ENCODE measurements at regions not wholly inside any gene's neighbourhood (a gene's known extent, or its start where the extent isn't known, plus 50 kb on each side); places are given as distances from the start of the nearest gene placed in this dataset.

DNA sequence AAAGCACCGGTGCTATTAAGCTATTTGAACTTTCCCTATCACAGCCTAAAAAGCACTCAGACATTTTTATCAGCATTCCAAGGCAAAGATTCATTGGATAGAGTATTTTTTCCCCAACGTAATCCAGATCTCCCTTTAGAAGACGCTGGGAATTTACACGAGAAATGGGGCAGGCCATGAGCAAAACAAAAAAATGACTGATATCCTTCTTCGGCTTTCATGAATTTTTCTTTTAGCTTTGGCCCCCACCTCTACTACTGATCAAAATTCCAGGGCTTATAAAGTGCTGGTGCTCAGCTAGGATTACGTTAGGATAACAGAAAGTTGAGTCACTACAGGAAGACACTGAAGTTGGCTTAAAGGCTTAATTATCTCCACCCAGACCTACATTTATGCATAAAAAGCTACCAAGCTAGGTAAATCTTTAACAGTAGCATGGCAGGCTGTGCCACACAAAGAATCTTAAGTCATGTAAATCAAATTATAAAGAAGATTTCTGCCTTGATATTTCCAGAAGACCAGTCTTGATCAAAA is 418.5 kb upstream of the BTBD3 start (continued):
- TF ChIP-seq, protein P1, sequence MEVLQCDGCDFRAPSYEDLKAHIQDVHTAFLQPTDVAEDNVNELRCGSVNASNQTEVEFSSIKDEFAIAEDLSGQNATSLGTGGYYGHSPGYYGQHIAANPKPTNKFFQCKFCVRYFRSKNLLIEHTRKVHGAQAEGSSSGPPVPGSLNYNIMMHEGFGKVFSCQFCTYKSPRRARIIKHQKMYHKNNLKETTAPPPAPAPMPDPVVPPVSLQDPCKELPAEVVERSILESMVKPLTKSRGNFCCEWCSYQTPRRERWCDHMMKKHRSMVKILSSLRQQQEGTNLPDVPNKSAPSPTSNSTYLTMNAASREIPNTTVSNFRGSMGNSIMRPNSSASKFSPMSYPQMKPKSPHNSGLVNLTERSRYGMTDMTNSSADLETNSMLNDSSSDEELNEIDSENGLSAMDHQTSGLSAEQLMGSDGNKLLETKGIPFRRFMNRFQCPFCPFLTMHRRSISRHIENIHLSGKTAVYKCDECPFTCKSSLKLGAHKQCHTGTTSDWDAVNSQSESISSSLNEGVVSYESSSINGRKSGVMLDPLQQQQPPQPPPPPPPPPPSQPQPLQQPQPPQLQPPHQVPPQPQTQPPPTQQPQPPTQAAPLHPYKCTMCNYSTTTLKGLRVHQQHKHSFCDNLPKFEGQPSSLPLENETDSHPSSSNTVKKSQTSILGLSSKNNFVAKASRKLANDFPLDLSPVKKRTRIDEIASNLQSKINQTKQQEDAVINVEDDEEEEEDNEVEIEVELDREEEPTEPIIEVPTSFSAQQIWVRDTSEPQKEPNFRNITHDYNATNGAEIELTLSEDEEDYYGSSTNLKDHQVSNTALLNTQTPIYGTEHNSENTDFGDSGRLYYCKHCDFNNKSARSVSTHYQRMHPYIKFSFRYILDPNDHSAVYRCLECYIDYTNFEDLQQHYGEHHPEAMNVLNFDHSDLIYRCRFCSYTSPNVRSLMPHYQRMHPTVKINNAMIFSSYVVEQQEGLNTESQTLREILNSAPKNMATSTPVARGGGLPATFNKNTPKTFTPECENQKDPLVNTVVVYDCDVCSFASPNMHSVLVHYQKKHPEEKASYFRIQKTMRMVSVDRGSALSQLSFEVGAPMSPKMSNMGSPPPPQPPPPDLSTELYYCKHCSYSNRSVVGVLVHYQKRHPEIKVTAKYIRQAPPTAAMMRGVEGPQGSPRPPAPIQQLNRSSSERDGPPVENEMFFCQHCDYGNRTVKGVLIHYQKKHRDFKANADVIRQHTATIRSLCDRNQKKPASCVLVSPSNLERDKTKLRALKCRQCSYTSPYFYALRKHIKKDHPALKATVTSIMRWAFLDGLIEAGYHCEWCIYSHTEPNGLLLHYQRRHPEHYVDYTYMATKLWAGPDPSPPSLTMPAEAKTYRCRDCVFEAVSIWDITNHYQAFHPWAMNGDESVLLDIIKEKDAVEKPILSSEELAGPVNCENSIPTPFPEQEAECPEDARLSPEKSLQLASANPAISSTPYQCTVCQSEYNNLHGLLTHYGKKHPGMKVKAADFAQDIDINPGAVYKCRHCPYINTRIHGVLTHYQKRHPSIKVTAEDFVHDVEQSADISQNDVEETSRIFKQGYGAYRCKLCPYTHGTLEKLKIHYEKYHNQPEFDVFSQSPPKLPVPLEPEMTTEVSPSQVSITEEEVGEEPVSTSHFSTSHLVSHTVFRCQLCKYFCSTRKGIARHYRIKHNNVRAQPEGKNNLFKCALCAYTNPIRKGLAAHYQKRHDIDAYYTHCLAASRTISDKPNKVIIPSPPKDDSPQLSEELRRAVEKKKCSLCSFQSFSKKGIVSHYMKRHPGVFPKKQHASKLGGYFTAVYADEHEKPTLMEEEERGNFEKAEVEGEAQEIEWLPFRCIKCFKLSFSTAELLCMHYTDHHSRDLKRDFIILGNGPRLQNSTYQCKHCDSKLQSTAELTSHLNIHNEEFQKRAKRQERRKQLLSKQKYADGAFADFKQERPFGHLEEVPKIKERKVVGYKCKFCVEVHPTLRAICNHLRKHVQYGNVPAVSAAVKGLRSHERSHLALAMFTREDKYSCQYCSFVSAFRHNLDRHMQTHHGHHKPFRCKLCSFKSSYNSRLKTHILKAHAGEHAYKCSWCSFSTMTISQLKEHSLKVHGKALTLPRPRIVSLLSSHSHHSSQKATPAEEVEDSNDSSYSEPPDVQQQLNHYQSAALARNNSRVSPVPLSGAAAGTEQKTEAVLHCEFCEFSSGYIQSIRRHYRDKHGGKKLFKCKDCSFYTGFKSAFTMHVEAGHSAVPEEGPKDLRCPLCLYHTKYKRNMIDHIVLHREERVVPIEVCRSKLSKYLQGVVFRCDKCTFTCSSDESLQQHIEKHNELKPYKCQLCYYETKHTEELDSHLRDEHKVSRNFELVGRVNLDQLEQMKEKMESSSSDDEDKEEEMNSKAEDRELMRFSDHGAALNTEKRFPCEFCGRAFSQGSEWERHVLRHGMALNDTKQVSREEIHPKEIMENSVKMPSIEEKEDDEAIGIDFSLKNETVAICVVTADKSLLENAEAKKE (CRISPR knock-in tag; IDR thresholded peaks at IDR 0.05) = no peak
- TF ChIP-seq ZNF331 (CRISPR knock-in tag; IDR thresholded peaks at IDR 0.05; ENCODE audit: low read depth) = no peak

DNA sequence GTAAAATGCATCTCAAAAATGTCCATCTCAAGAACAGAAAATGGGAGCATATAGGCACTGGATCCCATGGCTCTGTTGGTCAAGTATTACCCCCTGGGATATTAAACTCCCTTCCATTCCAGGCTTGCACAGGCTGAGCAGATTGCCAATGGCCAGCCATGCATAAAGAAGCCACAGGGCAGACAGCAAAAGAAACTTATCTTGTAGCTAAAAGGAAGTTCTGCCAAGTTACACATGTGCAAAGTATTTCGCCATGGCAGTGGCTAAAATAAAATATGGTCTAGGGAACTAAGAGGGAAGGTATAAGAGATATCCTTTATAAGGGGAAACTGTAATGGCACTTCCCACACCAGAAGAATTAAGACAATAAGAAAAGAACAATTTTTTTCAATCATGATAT is 415.6 kb upstream of the BTBD3 start:
- TF ChIP-seq, protein P2, sequence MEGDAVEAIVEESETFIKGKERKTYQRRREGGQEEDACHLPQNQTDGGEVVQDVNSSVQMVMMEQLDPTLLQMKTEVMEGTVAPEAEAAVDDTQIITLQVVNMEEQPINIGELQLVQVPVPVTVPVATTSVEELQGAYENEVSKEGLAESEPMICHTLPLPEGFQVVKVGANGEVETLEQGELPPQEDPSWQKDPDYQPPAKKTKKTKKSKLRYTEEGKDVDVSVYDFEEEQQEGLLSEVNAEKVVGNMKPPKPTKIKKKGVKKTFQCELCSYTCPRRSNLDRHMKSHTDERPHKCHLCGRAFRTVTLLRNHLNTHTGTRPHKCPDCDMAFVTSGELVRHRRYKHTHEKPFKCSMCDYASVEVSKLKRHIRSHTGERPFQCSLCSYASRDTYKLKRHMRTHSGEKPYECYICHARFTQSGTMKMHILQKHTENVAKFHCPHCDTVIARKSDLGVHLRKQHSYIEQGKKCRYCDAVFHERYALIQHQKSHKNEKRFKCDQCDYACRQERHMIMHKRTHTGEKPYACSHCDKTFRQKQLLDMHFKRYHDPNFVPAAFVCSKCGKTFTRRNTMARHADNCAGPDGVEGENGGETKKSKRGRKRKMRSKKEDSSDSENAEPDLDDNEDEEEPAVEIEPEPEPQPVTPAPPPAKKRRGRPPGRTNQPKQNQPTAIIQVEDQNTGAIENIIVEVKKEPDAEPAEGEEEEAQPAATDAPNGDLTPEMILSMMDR (conservative IDR thresholded peaks at IDR 0.05; ENCODE audit: low read depth in 2 of 2) = no peak
- TF ChIP-seq STAT1 (IDR thresholded peaks at IDR 0.05; ENCODE audit: unreplicated experiment) (no peak), NANOG (IDR thresholded peaks at IDR 0.05; ENCODE audit: borderline replicate concordance) (no peak), CREB1 (CRISPR knock-in tag; IDR thresholded peaks at IDR 0.05; ENCODE audit: low read depth) (no peak)
- no peaks in the 10 kb centered on the region for H3K27me3 ChIP-seq (ENCODE audit: insufficient read depth)
- no peak overlapping the region for H3K27ac Mint-ChIP-seq
- H3K79me2 ChIP-seq (replicated peaks; ENCODE audit: insufficient read depth) = no peaks in the 10 kb centered on the region
- no peak overlapping the region for H3K4me3 Mint-ChIP-seq
- H3K4me2 ChIP-seq = no peak overlapping the region
- H3K36me3 ChIP-seq (ENCODE audit: insufficient read depth) = no peaks in the 10 kb centered on the region
- no peak for ATAC-seq
- no peak overlapping the region for H2AFZ ChIP-seq
- H3K4me1 ChIP-seq (ENCODE audit: insufficient read depth) = peaks cover 7% of the 10 kb centered on the region; the same call in 1 of the 2 replicates
- no peak overlapping the region for H3K4me3 ChIP-seq
- DNase-seq (ENCODE audit: low spot score) = no peak
- H3K36me3 Mint-ChIP-seq (ENCODE audit: low read depth) = peaks cover 10% of the 10 kb centered on the region
- H4K20me1 ChIP-seq (replicated peaks; ENCODE audit: insufficient read depth) = no peaks in the 10 kb centered on the region
- H3K4me1 Mint-ChIP-seq = peaks cover 12% of the 10 kb centered on the region
- no peaks in the 10 kb centered on the region for H3F3A ChIP-seq (replicated peaks; ENCODE audit: low read depth)
- no peak overlapping the region for H3K27ac ChIP-seq (ENCODE audit: low read depth)
- H3K9me2 ChIP-seq (ENCODE audit: insufficient read depth) = peaks cover 9% of the 10 kb centered on the region
- peaks cover 4% of the 10 kb centered on the region for H3K27me3 Mint-ChIP-seq (ENCODE audit: insufficient read depth, low read depth, poor library complexity)
- H3K9me3 Mint-ChIP-seq = 0 out of 3 replicates have a peak, but pooled peaks cover 2% of the 10 kb centered on the region

All from GM23338 (cell line).